ENCODE measurements at regions not wholly inside any gene's neighbourhood (a gene's known extent, or its start where the extent isn't known, plus 50 kb on each side); places are given as distances from the start of the nearest gene placed in this dataset.

DNA sequence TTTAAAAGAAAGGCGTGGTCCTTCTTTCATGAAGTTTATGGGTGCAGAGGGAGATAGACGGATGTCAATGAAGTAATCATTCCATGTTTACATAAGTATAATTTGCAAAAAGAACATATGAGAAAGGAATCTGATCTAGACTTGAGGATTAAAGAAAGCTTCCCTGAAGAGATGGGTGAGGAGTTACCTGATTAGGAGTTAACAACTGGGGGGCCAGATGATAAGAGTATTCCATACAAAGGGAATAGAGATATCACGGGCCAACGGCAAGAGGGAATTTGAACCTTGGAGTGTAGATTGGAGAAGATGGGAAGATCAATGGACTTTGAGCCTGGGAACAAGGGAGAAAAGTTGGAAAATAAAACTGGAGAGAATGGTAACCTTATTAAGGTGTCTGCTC lies 1959.9 kb upstream of the WWC1 start:
- ATAC-seq (replicated peaks) (no peak), DNase-seq (no peak)
- H3K9me3 Mint-ChIP-seq: peaks cover 5 to 10% of the 10 kb centered on the region in 2 donors
- H3K36me3 Mint-ChIP-seq: no peaks in the 10 kb centered on the region
- no peak overlapping the region for H3K4me3 Mint-ChIP-seq
- no peaks in the 10 kb centered on the region for H3K27me3 Mint-ChIP-seq
- H3K27ac Mint-ChIP-seq: no peak overlapping the region
- no peaks in the 10 kb centered on the region for H3K4me1 Mint-ChIP-seq

DNA sequence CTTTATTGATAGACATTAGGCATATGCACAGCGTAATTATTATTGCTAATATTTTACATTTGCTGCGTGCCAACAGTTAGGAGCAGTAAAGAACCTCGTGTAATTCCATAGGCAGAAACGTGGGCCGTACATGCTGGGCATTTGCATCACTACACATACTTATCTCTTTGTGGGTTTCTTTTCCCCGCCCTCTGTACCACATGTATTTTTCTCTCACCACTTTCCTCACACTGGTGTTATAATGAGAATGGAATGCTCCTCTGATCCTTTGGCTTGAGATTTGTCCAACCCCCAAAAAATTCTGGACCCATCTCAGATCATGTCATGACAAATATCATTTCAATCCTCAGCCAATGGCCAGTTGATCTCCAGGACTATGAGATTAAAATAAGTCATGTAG lies 1952.6 kb upstream of the WWC1 start:
- Mint-ChIP-seq H3K27me3 (no peaks in the 10 kb centered on the region), H3K27ac (no peak overlapping the region), H3K4me1 (no peaks in the 10 kb centered on the region), H3K36me3 (no peaks in the 10 kb centered on the region), H3K4me3 (no peak overlapping the region), H3K9me3 (peaks cover 7 to 10% of the 10 kb centered on the region in 2 donors)
- DNase-seq (no peak), ATAC-seq (replicated peaks) (no peak)

DNA sequence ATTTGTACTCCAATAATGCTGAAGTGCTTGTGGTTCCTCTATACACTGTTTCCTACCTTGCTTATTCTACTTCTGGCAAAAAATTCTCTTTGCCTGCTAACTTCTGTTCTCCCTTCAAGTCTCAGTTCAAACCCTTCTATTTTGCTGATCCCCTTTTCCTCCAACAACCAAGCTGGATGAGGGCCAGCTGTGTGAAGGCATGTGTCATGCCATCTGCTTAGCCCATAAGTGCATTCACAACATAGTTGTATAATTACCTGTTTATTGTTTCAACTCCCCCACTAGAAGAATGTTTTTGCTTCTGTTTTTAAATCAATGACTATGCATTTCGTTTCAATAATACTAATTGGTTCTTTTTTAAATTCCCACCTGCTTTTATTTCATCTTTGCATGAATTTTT lies 1951.4 kb upstream of the WWC1 start:
- Mint-ChIP-seq H3K27ac (no peak overlapping the region), H3K4me3 (no peak overlapping the region), H3K9me3 (peaks cover 7 to 10% of the 10 kb centered on the region in 2 donors), H3K36me3 (no peaks in the 10 kb centered on the region), H3K27me3 (no peaks in the 10 kb centered on the region), H3K4me1 (no peaks in the 10 kb centered on the region)
- DNase-seq: no peak
- ATAC-seq (replicated peaks): no peak

DNA sequence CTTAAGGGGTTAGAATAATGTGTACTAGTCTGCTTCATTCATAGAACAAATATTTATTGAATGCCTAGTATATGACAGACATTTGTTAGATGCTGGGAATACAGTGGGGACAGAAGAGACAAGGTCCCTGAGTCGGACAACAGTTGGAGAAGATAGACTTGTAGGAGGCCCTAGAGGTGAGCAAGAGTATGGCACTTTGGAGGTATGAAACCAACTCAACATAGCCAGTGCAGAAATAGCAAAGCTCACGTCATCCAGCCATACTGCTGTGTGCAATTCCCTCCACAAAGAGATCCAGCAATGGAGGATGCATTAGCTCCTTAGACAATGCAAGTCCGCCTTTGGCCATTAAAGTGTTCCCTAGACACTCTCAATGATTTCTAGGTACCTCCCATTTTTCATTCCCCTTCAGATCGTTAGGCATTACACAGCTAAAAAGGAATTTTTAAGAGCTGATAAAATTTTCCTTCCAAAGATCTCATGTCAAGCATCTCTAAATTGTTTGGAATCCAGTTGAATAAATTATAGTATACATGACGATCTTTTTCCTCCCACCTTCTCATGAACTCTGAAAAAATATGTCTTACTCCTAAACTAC lies 1949.6 kb upstream of the WWC1 start:
- no peak overlapping the region for H3K27ac Mint-ChIP-seq
- H3K4me3 Mint-ChIP-seq: no peak overlapping the region
- H3K27me3 Mint-ChIP-seq: no peaks in the 10 kb centered on the region
- H3K36me3 Mint-ChIP-seq: no peaks in the 10 kb centered on the region
- H3K4me1 Mint-ChIP-seq: no peaks in the 10 kb centered on the region
- H3K9me3 Mint-ChIP-seq: peaks cover under 1 to 3% of the 10 kb centered on the region in 2 donors
- ATAC-seq (replicated peaks) (peak in 1 of 2 donors; percentile 42), DNase-seq (no peak)

DNA sequence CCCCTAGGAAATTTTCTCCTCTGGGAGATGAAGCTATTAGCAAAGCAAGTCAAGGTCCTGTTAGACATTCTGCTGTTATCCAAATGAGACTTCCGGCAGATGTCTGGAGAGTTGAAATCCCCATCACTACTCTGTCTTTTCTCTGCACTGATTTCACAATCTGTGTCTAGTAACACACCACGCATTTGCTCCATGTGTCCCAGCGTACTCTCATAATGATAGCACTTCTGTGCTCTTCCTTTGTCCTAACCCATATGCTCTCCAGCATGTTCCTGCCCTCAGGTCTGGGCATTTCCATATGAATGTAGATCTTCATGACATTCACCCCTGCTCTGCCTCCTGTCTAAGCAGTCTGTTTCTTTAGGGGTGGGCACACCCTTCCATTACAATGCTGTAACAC lies 1949.0 kb upstream of the WWC1 start:
- Mint-ChIP-seq H3K36me3 (no peaks in the 10 kb centered on the region), H3K9me3 (peaks cover 0 to 3% of the 10 kb centered on the region in 2 donors), H3K27me3 (no peaks in the 10 kb centered on the region), H3K4me1 (no peaks in the 10 kb centered on the region), H3K4me3 (no peak overlapping the region), H3K27ac (no peak overlapping the region)
- no peak for DNase-seq
- no peak for ATAC-seq (replicated peaks)

DNA sequence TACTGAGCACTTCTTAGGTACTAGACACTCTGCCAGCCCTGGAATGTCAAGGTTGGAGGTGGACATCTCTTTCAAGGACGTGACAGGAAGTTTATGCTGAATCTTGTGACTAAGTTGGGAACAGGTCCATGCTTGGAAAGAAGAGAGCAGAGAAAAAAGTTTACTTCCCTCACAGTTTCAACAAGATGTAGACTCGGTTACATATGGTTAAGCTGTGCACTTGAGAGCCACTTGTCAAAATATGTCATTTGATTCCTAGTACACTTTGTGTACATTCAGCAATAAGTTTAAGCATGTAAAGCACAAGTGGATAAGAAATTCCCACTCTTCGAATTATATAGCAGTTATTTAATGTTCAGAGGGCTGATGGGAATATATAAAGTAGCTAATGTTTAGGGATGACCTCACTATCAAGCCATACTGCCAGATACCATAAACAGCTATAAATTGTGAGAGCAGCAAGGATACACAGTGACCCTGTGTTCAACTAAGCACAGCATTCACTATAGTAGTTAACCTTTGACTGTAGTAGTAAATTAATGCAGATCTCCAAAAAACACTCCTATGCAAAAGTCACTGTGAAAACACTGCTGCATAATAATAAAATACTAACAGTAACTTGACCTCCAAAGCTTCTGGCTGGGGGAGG lies 1944.6 kb upstream of the WWC1 start:
- ATAC-seq (replicated peaks) (no peak), DNase-seq (no peak)
- H3K27ac Mint-ChIP-seq: no peak overlapping the region
- no peaks in the 10 kb centered on the region for H3K4me1 Mint-ChIP-seq
- H3K4me3 Mint-ChIP-seq: no peak overlapping the region
- H3K9me3 Mint-ChIP-seq: no peaks in the 10 kb centered on the region
- H3K36me3 Mint-ChIP-seq: no peaks in the 10 kb centered on the region
- H3K27me3 Mint-ChIP-seq: no peaks in the 10 kb centered on the region

DNA sequence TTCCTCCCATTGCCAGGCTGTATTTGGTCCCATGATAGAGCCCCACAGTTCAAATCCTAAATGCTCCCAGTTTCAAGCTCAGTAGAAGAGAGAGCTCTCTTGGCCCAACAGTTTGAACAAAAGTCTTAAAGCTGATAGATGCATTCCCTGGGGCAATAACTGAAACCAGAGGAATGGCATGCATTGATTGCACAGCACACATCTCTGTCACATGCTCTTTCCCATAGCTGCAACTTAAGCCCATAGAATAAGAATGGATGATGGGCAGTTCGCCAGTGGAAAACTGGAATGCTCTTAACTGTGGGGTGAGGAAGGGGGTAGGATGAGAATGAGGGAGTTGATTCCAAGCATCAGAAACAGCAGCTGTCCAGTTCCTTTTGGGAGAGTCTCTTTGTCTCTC lies 1942.4 kb upstream of the WWC1 start:
- H3K9me3 Mint-ChIP-seq: no peaks in the 10 kb centered on the region
- no peaks in the 10 kb centered on the region for H3K4me1 Mint-ChIP-seq
- ATAC-seq (replicated peaks) (no peak), DNase-seq (no peak)
- H3K27me3 Mint-ChIP-seq: no peaks in the 10 kb centered on the region
- H3K4me3 Mint-ChIP-seq: no peak overlapping the region
- H3K27ac Mint-ChIP-seq: no peak overlapping the region
- H3K36me3 Mint-ChIP-seq: no peaks in the 10 kb centered on the region

DNA sequence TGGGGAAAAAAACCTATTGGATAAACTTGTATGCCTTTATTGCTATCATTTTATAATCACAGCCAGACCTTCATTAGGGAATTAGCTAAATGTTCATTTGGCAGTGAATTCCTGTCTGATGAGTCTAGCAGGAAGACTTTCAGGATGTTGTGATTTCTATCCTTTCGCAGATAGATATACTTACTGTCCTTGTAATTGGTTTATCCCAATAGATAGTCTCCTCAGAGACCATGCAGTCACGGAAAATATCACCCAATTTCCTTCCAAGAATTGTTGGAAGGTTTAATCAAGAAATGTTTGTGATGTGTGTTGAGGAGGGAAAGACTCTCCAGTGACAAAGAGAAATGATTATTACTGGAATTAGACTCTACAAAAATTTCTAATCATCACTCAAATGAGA lies 1937.9 kb upstream of the WWC1 start:
- DNase-seq (no peak), ATAC-seq (replicated peaks) (no peak)
- H3K36me3 Mint-ChIP-seq: no peaks in the 10 kb centered on the region
- no peak overlapping the region for H3K4me3 Mint-ChIP-seq
- H3K4me1 Mint-ChIP-seq: no peaks in the 10 kb centered on the region
- H3K27me3 Mint-ChIP-seq: no peaks in the 10 kb centered on the region
- H3K9me3 Mint-ChIP-seq: peaks cover 0 to 7% of the 10 kb centered on the region in 2 donors
- no peak overlapping the region for H3K27ac Mint-ChIP-seq

DNA sequence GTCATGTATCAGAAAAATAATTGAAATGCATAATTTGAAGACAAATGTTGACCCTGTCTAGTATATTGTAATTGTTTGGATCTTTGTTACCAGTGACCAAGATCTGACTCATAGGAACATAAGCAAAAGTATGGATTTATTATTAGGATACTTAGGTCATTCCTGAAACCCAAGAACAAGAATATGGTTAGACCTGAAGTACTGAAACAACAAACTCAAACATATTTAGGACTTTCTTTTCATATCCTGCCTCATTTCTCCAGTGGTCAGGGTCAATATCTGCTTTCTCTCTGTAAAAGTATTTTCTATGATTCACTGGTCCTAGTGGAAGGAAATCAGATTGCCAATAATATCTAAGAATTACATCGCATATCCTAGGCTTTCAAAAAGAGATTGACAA lies 1937.1 kb upstream of the WWC1 start:
- no peaks in the 10 kb centered on the region for H3K27me3 Mint-ChIP-seq
- H3K27ac Mint-ChIP-seq: no peak overlapping the region
- no peaks in the 10 kb centered on the region for H3K4me1 Mint-ChIP-seq
- H3K4me3 Mint-ChIP-seq: no peak overlapping the region
- peaks cover 0 to 9% of the 10 kb centered on the region in 2 donors for H3K9me3 Mint-ChIP-seq
- DNase-seq (no peak), ATAC-seq (replicated peaks) (no peak)
- H3K36me3 Mint-ChIP-seq: no peaks in the 10 kb centered on the region

DNA sequence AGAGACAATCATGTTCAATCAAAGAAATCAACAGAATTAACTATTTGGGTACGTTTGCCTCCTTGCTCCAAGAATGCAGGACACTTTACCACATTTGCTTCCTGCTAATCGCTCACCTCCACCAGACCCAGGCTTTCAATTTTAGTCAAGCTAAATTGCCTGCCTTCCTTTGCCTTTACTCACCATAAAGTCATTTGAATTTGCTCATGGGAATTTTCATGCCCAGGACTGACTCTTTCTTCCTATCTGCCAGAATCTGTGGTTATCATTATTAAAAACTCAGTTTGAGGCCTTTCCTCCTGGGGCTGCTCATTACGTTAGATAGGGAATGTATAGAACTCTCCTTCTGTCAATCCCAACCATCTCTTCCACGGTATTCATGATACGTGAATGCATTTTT lies 1935.3 kb upstream of the WWC1 start:
- Mint-ChIP-seq H3K27ac (no peak overlapping the region), H3K4me1 (no peaks in the 10 kb centered on the region), H3K36me3 (no peaks in the 10 kb centered on the region), H3K9me3 (peaks cover 0 to 14% of the 10 kb centered on the region in 2 donors), H3K27me3 (no peaks in the 10 kb centered on the region), H3K4me3 (no peak overlapping the region)
- DNase-seq (no peak), ATAC-seq (replicated peaks) (no peak)

DNA sequence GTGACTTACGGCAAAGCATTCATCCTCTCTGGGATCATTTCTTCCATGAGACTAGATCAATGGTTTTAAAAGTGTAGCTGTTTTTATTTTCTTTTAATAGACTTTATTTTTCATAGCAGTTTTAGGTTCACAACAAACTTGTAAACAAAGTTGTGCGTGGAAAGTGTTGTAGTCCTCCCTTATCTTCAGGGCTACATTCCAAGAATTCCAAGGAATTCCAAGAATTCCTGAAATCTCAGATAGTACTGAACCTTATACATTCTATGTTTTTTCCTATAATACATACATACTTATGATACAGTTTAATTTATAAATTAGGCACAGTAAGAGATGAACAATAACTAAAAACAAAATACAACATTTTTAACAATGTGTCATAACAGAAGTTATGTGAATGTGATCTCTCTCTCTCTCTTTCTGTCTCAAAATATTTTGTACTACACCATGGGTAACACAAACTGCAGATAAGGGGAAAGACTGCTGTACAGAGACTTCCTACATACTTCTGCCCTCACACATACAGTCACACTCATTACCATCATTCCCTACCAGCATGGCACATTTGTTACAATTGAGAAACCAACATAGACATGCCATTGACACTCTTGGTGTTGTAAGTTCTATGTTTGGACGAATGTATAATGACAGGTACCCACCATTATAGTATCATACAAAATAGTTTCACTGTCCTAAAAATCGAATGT lies 1933.2 kb upstream of the WWC1 start:
- Mint-ChIP-seq H3K27ac (no peak overlapping the region), H3K4me3 (no peak overlapping the region), H3K27me3 (no peaks in the 10 kb centered on the region), H3K36me3 (no peaks in the 10 kb centered on the region), H3K9me3 (peaks cover 5 to 18% of the 10 kb centered on the region in 2 donors), H3K4me1 (no peaks in the 10 kb centered on the region)
- DNase-seq (no peak), ATAC-seq (replicated peaks) (no peak)

DNA sequence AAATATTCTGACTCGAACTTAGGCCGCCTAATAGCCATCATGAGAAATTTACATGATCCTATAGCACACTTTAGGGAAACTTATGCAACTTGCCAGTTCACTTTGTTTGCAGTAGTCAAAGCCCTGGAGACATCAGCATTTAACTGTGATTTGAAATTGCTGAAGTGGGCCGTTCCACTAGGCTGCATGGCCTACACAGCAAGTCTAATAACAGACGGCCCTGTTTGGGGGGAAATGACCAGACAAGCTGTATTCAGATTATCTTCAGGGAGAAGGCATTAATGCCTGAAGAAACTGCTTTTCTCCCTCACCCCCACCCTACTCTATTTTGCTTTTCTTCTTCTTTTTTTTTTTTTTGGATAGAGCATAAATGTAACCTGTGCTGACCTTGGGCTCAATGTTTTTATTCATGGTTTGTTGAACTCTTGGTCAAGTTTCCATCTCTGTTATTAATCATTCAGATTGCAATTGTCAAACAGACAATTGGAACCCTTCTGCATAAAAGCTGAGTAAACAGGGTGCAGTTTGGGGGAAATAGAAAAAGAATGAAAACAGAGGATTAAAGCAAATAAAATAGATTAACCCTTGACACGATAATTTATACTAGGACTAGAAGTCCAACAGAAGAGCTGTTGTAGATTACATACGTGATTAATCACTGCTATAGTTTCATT lies 1928.2 kb upstream of the WWC1 start:
- Mint-ChIP-seq H3K9me3 (peaks cover 5 to 12% of the 10 kb centered on the region in 2 donors), H3K4me3 (no peak overlapping the region), H3K36me3 (no peaks in the 10 kb centered on the region), H3K27me3 (no peaks in the 10 kb centered on the region), H3K4me1 (no peaks in the 10 kb centered on the region), H3K27ac (no peak overlapping the region)
- no peak for ATAC-seq (replicated peaks)
- no peak for DNase-seq

DNA sequence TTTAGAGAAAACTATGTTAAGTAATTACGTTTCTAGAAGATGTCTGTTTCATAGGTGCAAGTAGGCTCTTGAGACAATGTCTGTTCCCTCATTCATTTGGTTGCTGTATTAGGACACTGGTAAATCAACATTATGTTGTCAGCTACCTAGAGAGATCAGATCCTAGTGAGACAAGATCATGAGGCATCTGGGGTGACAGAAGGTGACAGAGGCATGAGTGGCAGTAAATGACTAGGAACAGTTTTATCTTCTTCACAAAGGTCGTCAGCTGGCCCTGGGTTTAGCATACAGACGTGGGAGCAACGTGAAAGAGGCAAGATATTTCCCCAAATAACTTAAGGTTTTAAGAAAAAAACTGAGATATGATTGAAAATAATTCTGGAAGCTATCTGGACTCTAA lies 1926.3 kb upstream of the WWC1 start:
- ATAC-seq (replicated peaks): no peak
- peaks cover 5 to 6% of the 10 kb centered on the region in 2 donors for H3K9me3 Mint-ChIP-seq
- H3K27ac Mint-ChIP-seq: no peak overlapping the region
- no peaks in the 10 kb centered on the region for H3K4me1 Mint-ChIP-seq
- no peaks in the 10 kb centered on the region for H3K36me3 Mint-ChIP-seq
- H3K27me3 Mint-ChIP-seq: no peaks in the 10 kb centered on the region
- no peak overlapping the region for H3K4me3 Mint-ChIP-seq
- no peak for DNase-seq

DNA sequence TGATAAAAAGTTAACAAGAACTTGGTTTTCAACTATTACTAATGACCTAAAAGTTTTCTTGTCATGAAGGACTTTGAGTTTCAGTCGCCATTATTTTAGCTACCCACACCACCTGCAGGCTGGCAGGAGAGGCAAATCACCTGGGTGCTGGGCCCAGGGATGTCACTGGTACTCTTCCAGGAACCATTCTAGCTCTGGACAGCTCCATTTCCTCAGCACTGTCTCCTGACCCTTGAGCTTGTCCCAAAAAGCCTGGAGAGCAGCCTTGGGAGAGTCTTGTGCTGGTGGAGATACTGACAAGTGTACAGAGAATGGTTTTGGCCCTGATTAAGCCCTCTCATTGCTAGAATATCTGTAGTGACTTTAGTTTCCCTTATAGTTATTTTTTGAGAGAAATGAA lies 1924.1 kb upstream of the WWC1 start:
- no peak for ATAC-seq (replicated peaks)
- H3K4me1 Mint-ChIP-seq: no peaks in the 10 kb centered on the region
- H3K27me3 Mint-ChIP-seq: no peaks in the 10 kb centered on the region
- no peak overlapping the region for H3K27ac Mint-ChIP-seq
- H3K36me3 Mint-ChIP-seq: no peaks in the 10 kb centered on the region
- DNase-seq: no peak
- peaks cover 0 to 2% of the 10 kb centered on the region in 2 donors for H3K9me3 Mint-ChIP-seq
- H3K4me3 Mint-ChIP-seq: no peak overlapping the region

DNA sequence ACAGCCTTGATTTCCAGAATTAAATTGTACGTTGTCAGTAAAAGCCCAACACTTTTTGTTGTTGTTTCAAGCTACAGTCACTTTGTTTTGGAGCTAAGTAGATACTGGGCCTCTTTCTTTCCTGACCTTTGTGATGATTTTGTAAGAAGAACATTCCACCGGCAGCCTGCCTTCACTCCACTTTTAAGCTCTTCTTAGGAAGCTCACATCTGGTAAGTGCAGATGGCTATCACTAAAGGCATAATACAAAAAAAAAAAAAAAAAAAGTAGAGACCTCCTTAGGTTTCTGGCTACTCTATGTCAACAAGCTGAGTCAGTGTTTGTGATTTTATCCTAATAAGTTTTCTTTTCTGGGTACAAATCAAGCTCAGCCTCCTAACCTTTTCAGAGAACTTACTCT lies 1922.1 kb upstream of the WWC1 start:
- Mint-ChIP-seq H3K36me3 (no peaks in the 10 kb centered on the region), H3K4me3 (no peak overlapping the region), H3K4me1 (no peaks in the 10 kb centered on the region), H3K27ac (no peak overlapping the region), H3K9me3 (peaks cover 0 to 2% of the 10 kb centered on the region in 2 donors), H3K27me3 (no peaks in the 10 kb centered on the region)
- DNase-seq (no peak), ATAC-seq (replicated peaks) (no peak)

All from stimulated activated naive B cell treated with anti-CD40 and anti-IgM and Interleukin-4, amounts not matched to agents 10 μg/mL and 1 μg/mL and 100 μg/mL, for 72 hours (primary cell).